ENCODE measurements at regions not wholly inside any gene's neighbourhood (a gene's known extent, or its start where the extent isn't known, plus 50 kb on each side); places are given as distances from the start of the nearest gene placed in this dataset.

DNA sequence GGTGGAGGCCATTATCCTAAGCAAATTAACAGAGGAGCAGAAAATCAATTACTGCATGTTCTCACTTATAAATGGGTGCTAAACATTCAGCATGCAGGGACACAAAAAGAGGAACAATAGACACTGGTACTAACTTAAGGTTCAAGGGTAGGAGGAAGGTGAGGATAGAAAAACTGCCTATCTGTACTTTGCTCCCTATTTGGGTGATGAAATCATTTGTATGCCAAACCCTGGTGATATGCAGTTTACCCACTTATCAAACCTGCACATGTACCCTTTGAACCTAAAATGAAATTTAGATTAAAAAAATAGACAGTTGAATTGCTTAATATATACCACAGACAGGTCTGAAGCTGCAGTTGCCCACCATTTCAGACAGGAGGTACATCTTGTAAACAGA lies 143.3 kb upstream of the KLHL4 start (continued):
- TF ChIP-seq, protein P1, sequence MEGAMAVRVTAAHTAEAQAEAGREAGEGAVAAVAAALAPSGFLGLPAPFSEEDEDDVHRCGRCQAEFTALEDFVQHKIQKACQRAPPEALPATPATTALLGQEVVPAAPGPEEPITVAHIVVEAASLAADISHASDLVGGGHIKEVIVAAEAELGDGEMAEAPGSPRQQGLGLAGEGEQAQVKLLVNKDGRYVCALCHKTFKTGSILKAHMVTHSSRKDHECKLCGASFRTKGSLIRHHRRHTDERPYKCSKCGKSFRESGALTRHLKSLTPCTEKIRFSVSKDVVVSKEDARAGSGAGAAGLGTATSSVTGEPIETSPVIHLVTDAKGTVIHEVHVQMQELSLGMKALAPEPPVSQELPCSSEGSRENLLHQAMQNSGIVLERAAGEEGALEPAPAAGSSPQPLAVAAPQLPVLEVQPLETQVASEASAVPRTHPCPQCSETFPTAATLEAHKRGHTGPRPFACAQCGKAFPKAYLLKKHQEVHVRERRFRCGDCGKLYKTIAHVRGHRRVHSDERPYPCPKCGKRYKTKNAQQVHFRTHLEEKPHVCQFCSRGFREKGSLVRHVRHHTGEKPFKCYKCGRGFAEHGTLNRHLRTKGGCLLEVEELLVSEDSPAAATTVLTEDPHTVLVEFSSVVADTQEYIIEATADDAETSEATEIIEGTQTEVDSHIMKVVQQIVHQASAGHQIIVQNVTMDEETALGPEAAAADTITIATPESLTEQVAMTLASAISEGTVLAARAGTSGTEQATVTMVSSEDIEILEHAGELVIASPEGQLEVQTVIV (IDR thresholded peaks at IDR 0.05; ENCODE audit: borderline replicate concordance, partially characterized antibody), result no peak
- TF ChIP-seq, protein P2, sequence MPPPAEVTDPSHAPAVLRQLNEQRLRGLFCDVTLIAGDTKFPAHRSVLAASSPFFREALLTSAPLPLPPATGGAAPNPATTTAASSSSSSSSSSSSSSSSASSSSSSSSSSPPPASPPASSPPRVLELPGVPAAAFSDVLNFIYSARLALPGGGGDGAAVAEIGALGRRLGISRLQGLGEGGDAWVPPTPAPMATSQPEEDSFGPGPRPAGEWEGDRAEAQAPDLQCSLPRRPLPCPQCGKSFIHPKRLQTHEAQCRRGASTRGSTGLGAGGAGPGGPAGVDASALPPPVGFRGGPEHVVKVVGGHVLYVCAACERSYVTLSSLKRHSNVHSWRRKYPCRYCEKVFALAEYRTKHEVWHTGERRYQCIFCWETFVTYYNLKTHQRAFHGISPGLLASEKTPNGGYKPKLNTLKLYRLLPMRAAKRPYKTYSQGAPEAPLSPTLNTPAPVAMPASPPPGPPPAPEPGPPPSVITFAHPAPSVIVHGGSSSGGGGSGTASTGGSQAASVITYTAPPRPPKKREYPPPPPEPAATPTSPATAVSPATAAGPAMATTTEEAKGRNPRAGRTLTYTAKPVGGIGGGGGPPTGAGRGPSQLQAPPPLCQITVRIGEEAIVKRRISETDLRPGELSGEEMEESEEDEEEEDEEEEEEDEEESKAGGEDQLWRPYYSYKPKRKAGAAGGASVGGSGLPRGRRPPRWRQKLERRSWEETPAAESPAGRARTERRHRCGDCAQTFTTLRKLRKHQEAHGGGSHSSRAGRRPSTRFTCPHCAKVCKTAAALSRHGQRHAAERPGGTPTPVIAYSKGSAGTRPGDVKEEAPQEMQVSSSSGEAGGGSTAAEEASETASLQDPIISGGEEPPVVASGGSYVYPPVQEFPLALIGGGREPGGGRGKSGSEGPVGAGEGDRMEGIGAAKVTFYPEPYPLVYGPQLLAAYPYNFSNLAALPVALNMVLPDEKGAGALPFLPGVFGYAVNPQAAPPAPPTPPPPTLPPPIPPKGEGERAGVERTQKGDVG (CRISPR knock-in tag; IDR thresholded peaks at IDR 0.05), result no peak
- TF ChIP-seq, protein P3, sequence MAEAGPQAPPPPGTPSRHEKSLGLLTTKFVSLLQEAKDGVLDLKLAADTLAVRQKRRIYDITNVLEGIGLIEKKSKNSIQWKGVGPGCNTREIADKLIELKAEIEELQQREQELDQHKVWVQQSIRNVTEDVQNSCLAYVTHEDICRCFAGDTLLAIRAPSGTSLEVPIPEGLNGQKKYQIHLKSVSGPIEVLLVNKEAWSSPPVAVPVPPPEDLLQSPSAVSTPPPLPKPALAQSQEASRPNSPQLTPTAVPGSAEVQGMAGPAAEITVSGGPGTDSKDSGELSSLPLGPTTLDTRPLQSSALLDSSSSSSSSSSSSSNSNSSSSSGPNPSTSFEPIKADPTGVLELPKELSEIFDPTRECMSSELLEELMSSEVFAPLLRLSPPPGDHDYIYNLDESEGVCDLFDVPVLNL (IDR thresholded peaks at IDR 0.05; ENCODE audit: low read depth, low read length), result no peak
- TF ChIP-seq NFYA (IDR thresholded peaks at IDR 0.05; ENCODE audit: borderline replicate concordance, low read depth, low read length) (no peak), ZNF274 (IDR thresholded peaks at IDR 0.05; ENCODE audit: insufficient read depth, insufficient read length) (no peak), CHD2 (IDR thresholded peaks at IDR 0.05; ENCODE audit: borderline replicate concordance, low read depth, low read length) (no peak), ZBED1 (IDR thresholded peaks at IDR 0.05; ENCODE audit: borderline replicate concordance) (no peak)

Measured in GM12878 (cell line).